NOMO-1 (cell line): ENCODE measurements at regions not wholly inside any gene's neighbourhood (a gene's known extent, or its start where the extent isn't known, plus 50 kb on each side); places are given as distances from the start of the nearest gene placed in this dataset.

Source experiments
- DNase-seq, 2 experiments: peaks; one replicate each; lab custom pipeline; 2025; ENCODE audit not compliant: unreplicated experiment in 2 of 2; lab: John Stamatoyannopoulos, UW

- DNase-seq, result no peak
Measured at GRCh38 chr13:48839171-48839570, 136.5 kb upstream of the FNDC3A start.

- no peak for DNase-seq
Measured at GRCh38 chr13:48840366-48840765, 135.3 kb upstream of the FNDC3A start.

- DNase-seq, result no peak
Measured at GRCh38 chr13:48842316-48842715, 133.4 kb upstream of the FNDC3A start.

- DNase-seq, result no peak
Measured at GRCh38 chr13:48843630-48844380, 131.9 kb upstream of the FNDC3A start.

- no peak for DNase-seq
Measured at GRCh38 chr13:48844676-48845075, 131.0 kb upstream of the FNDC3A start.

- DNase-seq, result no peak
Measured at GRCh38 chr13:48849515-48849914, 126.2 kb upstream of the FNDC3A start.

GRCh38 chr13:48851707-48852106 is 124.0 kb upstream of the FNDC3A start:
- no peak for DNase-seq

GRCh38 chr13:48852911-48853727 is 122.6 kb upstream of the FNDC3A start:
- DNase-seq, result no peak

GRCh38 chr13:48853728-48854102 is 122.0 kb upstream of the FNDC3A start:
- DNase-seq, result no peak

GRCh38 chr13:48857576-48857975 is 118.1 kb upstream of the FNDC3A start:
- no peak for DNase-seq

GRCh38 chr13:48858122-48858902 is 117.4 kb upstream of the FNDC3A start:
- DNase-seq, result peak in 1 of 2 experiments; percentile 21

GRCh38 chr13:48859272-48860105 is 116.2 kb upstream of the FNDC3A start:
- peak; percentile 68 to 91 for DNase-seq

GRCh38 chr13:48860364-48860763 is 115.3 kb upstream of the FNDC3A start:
- no peak for DNase-seq

- DNase-seq, result peak; percentile 42 to 94
Measured at GRCh38 chr13:48862572-48862971, 113.1 kb upstream of the FNDC3A start.

GRCh38 chr13:48864100-48864499 is 111.6 kb upstream of the FNDC3A start:
- no peak for DNase-seq

- DNase-seq, result peak in 1 of 2 experiments; percentile 7
Measured at GRCh38 chr13:48866249-48866648, 109.5 kb upstream of the FNDC3A start.

- DNase-seq, result no peak
Measured at GRCh38 chr13:48873081-48873480, 102.6 kb upstream of the FNDC3A start.

- DNase-seq, result no peak
Measured at GRCh38 chr13:48873587-48873986, 102.1 kb upstream of the FNDC3A start.

GRCh38 chr13:48874165-48874564 is 101.5 kb upstream of the FNDC3A start:
- no peak for DNase-seq

- DNase-seq, result no peak
Measured at GRCh38 chr13:48875047-48875446, 100.7 kb upstream of the FNDC3A start.
